BJ (cell line): ENCODE measurements at regions not wholly inside any gene's neighbourhood (a gene's known extent, or its start where the extent isn't known, plus 50 kb on each side); places are given as distances from the start of the nearest gene placed in this dataset.

Source experiments
- CTCF ChIA-PET: fragments of 350-600 bp; formaldehyde crosslinking; extraction: SDS; loops from one replicate; lab custom pipeline; 2021; ENCODE audit warnings: antibody characterized with exemption, inconsistent platforms; lab: Yijun Ruan, JAX
- POLR2A ChIA-PET: fragments of 300-600 bp; sonication (Branson Sonifier 250); formaldehyde crosslinking; extraction: SDS; loops from one replicate; lab custom pipeline; 2021; ENCODE audit warnings: antibody characterized with exemption; lab: Charles Lee
- DNase-seq: peaks from one replicate; pipeline ENCODE4 v3.0.0-alpha.2; 2011; ENCODE audit warnings: low read depth
- H3K27me3 ChIP-seq: 2 replicates; pipeline ENCODE4 v1.6.0; 2011; ENCODE audit warnings: low read length; ENCODE audit not compliant: control insufficient read depth, insufficient read depth
- H3K36me3 ChIP-seq: 2 replicates; pipeline ENCODE4 v1.5.1; 2011; ENCODE audit warnings: low read length; ENCODE audit not compliant: control insufficient read depth, insufficient read depth
- H3K4me3 ChIP-seq: 2 replicates; pipeline ENCODE4 v1.5.1; 2011; ENCODE audit warnings: low read depth, mild to moderate bottlenecking, control low read depth, low read length
- TF ChIP-seq, protein P1 (sequence below): IDR thresholded peaks from 2 replicates; pipeline ENCODE4 v1.5.1; 2011; ENCODE audit warnings: low read depth, mild to moderate bottlenecking, control low read depth, inconsistent platforms, low read length, moderate library complexity; ENCODE audit not compliant: insufficient read depth

DNA sequence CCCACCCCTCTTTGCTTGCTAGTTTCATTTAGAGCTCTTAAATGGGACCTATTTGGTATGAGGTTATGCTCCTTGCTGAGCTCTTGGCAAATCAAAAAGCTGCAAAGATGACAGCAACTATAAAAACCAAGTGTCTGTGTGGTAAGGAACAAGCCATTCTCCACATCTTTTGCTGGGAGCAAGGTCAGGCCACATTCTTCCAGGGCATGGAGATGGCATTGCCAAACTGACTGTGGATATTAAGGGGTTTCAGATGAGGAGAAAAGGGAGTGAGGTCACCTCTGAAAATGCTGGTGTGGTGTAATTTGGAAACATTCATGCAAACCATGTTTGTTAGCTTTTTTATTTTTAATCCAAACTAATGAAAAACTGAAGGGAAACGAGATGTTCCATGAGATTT is 218.8 kb upstream of the IL12B start:
- ChIA-PET POLR2A (no interaction called here), CTCF (no interaction called here)
- DNase-seq, result no peak
- no peak overlapping the region for H3K4me3 ChIP-seq
- H3K27me3 ChIP-seq, result no peaks in the 10 kb centered on the region; the same call in 1 of the 2 replicates
- H3K36me3 ChIP-seq, result no peaks in the 10 kb centered on the region
- TF ChIP-seq, protein P1, sequence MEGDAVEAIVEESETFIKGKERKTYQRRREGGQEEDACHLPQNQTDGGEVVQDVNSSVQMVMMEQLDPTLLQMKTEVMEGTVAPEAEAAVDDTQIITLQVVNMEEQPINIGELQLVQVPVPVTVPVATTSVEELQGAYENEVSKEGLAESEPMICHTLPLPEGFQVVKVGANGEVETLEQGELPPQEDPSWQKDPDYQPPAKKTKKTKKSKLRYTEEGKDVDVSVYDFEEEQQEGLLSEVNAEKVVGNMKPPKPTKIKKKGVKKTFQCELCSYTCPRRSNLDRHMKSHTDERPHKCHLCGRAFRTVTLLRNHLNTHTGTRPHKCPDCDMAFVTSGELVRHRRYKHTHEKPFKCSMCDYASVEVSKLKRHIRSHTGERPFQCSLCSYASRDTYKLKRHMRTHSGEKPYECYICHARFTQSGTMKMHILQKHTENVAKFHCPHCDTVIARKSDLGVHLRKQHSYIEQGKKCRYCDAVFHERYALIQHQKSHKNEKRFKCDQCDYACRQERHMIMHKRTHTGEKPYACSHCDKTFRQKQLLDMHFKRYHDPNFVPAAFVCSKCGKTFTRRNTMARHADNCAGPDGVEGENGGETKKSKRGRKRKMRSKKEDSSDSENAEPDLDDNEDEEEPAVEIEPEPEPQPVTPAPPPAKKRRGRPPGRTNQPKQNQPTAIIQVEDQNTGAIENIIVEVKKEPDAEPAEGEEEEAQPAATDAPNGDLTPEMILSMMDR, result no peak

GRCh38 chr5:159550951-159551350 is 220.7 kb upstream of the IL12B start:
- ChIA-PET CTCF (no interaction called here), POLR2A (no interaction called here)
- Histone ChIP-seq H3K36me3 (no peaks in the 10 kb centered on the region), H3K4me3 (no peak overlapping the region), H3K27me3 (no peaks in the 10 kb centered on the region; the same call in 1 of the 2 replicates)
- TF ChIP-seq, protein P1, result no peak
- no peak for DNase-seq

DNA sequence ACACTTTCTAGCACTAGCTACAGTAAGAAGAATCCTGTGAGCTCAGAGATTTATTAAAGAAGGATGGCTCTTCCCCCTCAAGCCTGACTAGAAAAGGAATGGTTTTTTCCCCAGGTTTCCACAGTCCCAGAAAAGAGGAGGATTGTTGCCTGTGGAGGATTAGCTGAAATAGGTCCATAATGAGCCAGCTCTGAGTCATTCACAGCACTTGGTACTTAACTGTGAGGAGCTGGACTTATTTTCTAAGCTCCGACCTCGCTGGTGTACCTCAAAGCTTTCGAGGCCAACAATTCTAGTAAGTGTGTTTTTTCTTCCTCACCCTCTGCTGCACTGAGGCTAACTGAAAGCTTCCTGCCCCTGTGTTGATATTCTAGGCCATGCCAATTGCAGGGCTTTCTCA is 222.5 kb upstream of the IL12B start:
- H3K36me3 ChIP-seq, result no peaks in the 10 kb centered on the region
- CTCF ChIA-PET, result interaction anchor here (0.6 to 1.5 kb wide), 2 partner anchors 10 to 46 kb away, joined by 3 to 5 read pairs; no protein-coding TSS in a partner anchor
- DNase-seq, result no peak
- POLR2A ChIA-PET, result no interaction called here
- no peak overlapping the region for H3K4me3 ChIP-seq
- no peaks in the 10 kb centered on the region for H3K27me3 ChIP-seq
- TF ChIP-seq, protein P1, result no peak

DNA sequence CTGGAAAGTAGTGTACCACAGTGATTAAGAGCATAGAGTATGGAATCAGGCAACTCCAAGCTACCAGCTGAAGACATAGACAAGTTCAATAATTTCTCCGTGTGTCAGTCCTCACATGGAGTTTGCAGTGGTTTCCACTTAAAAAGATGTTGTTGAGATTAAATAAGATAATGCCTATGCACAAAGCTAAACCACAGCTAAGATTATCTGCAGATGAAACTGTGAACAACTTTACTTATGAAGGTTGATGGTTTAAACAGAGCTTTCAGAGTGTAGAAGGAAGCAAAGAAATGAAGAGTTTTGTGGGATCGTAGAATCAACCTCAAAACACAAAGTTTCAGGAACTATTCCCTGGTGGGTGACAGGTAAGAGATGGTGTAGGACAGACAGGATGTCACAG is 223.5 kb upstream of the IL12B start:
- CTCF ChIA-PET, result interaction anchor here (1.5 kb wide), 1 partner anchor 9 kb away, joined by 5 read pairs; no protein-coding TSS in a partner anchor
- Histone ChIP-seq H3K36me3 (no peaks in the 10 kb centered on the region), H3K4me3 (no peak overlapping the region), H3K27me3 (no peaks in the 10 kb centered on the region)
- TF ChIP-seq, protein P1, result no peak
- POLR2A ChIA-PET, result no interaction called here
- no peak for DNase-seq

GRCh38 chr5:159555084-159555483 is 224.8 kb upstream of the IL12B start:
- no peak for DNase-seq
- H3K36me3 ChIP-seq, result no peaks in the 10 kb centered on the region
- TF ChIP-seq, protein P1, result no peak
- no peaks in the 10 kb centered on the region for H3K27me3 ChIP-seq
- ChIA-PET POLR2A (no interaction called here), CTCF (no interaction called here)
- H3K4me3 ChIP-seq, result no peak overlapping the region
